ENCODE measurements at regions not wholly inside any gene's neighbourhood (a gene's known extent, or its start where the extent isn't known, plus 50 kb on each side); places are given as distances from the start of the nearest gene placed in this dataset.

GRCh38 chr5:171597946-171598640 is 178.6 kb downstream of the FGF18 start:
- no peak for DNase-seq (ENCODE audit: low read depth, low spot score)
- H3K4me3 ChIP-seq (ENCODE audit: low read length), result no peak overlapping the region

GRCh38 chr5:171598641-171599152 is 179.2 kb downstream of the FGF18 start:
- DNase-seq (ENCODE audit: low read depth, low spot score), result no peak
- H3K4me3 ChIP-seq (ENCODE audit: low read length), result no peak overlapping the region

- H3K4me3 ChIP-seq (ENCODE audit: low read length), result no peak overlapping the region
- DNase-seq (ENCODE audit: low read depth, low spot score), result no peak
Measured at GRCh38 chr5:171599411-171599810, 180.0 kb downstream of the FGF18 start.

- DNase-seq (ENCODE audit: low read depth, low spot score), result no peak
- no peak overlapping the region for H3K4me3 ChIP-seq (ENCODE audit: low read length)
Measured at GRCh38 chr5:171599957-171600612, 180.6 kb downstream of the FGF18 start.

GRCh38 chr5:171600741-171601265 is 181.4 kb downstream of the FGF18 start:
- DNase-seq (ENCODE audit: low read depth, low spot score), result no peak
- no peak overlapping the region for H3K4me3 ChIP-seq (ENCODE audit: low read length)

GRCh38 chr5:171601266-171601881 is 181.9 kb downstream of the FGF18 start:
- no peak overlapping the region for H3K4me3 ChIP-seq (ENCODE audit: low read length)

GRCh38 chr5:171603591-171603990 is 182.0 kb upstream of the SMIM23 start:
- no peak for DNase-seq (ENCODE audit: low read depth, low spot score)
- H3K4me3 ChIP-seq (ENCODE audit: low read length), result no peak overlapping the region

More at GRCh38 chr5:171601266-171601881, 181.9 kb downstream of the FGF18 start:
- DNase-seq (ENCODE audit: low read depth, low spot score), result peak; percentile 3

- no peak for DNase-seq (ENCODE audit: low read depth, low spot score)
- no peak overlapping the region for H3K4me3 ChIP-seq (ENCODE audit: low read length)
Measured at GRCh38 chr5:171604195-171604594, 181.4 kb upstream of the SMIM23 start.

- no peak overlapping the region for H3K4me3 ChIP-seq (ENCODE audit: low read length)
- peak; percentile 42 for DNase-seq (ENCODE audit: low read depth, low spot score)
Measured at GRCh38 chr5:171606414-171607024, 179.1 kb upstream of the SMIM23 start.

GRCh38 chr5:171607863-171608262 is 177.8 kb upstream of the SMIM23 start:
- DNase-seq (ENCODE audit: low read depth, low spot score), result no peak
- H3K4me3 ChIP-seq (ENCODE audit: low read length), result no peak overlapping the region

- DNase-seq (ENCODE audit: low read depth, low spot score), result no peak
- no peak overlapping the region for H3K4me3 ChIP-seq (ENCODE audit: low read length)
Measured at GRCh38 chr5:171609806-171610452, 175.7 kb upstream of the SMIM23 start.

- no peak for DNase-seq (ENCODE audit: low read depth, low spot score)
Measured at GRCh38 chr5:171610686-171611085, 174.9 kb upstream of the SMIM23 start.

GRCh38 chr5:171612749-171613148 is 172.9 kb upstream of the SMIM23 start:
- H3K4me3 ChIP-seq (ENCODE audit: low read length), result no peak overlapping the region
- DNase-seq (ENCODE audit: low read depth, low spot score), result no peak

More at GRCh38 chr5:171610686-171611085, 174.9 kb upstream of the SMIM23 start:
- H3K4me3 ChIP-seq (ENCODE audit: low read length), result no peak overlapping the region

GRCh38 chr5:171614511-171614910 is 171.1 kb upstream of the SMIM23 start:
- H3K4me3 ChIP-seq (ENCODE audit: low read length), result no peak overlapping the region
- no peak for DNase-seq (ENCODE audit: low read depth, low spot score)

GRCh38 chr5:171614971-171615653 is 170.5 kb upstream of the SMIM23 start:
- H3K4me3 ChIP-seq (ENCODE audit: low read length), result no peak overlapping the region
- DNase-seq (ENCODE audit: low read depth, low spot score), result no peak

GRCh38 chr5:171615705-171616640 is 169.6 kb upstream of the SMIM23 start:
- no peak for DNase-seq (ENCODE audit: low read depth, low spot score)
- no peak overlapping the region for H3K4me3 ChIP-seq (ENCODE audit: low read length)

GRCh38 chr5:171617266-171617665 is 168.4 kb upstream of the SMIM23 start:
- no peak for DNase-seq (ENCODE audit: low read depth, low spot score)

More at GRCh38 chr5:171617266-171617665, 168.4 kb upstream of the SMIM23 start:
- H3K4me3 ChIP-seq (ENCODE audit: low read length), result no peak overlapping the region
